ENCODE measurements at regions not wholly inside any gene's neighbourhood (a gene's known extent, or its start where the extent isn't known, plus 50 kb on each side); places are given as distances from the start of the nearest gene placed in this dataset.

DNA sequence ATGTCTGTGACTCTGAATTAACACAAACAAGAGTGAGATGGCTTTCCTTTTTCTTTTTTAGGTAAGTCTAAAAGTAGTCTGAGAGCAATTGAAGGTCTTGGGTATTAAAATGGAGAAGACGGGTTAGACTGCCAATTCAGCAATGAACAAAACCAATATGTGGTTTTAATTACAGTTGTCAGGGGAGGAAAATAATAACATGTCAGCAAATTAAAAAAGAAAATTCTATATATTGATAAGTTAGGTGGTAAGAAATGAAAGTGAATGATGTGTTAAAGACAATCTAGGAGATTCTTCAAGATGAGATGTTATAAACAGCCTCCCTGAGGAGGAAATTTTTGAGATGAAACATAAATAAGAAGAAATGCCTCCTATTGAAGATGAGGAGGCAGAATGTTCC lies 150.6 kb upstream of the HSF2 start:
- CTCF ChIA-PET: no interaction called here

DNA sequence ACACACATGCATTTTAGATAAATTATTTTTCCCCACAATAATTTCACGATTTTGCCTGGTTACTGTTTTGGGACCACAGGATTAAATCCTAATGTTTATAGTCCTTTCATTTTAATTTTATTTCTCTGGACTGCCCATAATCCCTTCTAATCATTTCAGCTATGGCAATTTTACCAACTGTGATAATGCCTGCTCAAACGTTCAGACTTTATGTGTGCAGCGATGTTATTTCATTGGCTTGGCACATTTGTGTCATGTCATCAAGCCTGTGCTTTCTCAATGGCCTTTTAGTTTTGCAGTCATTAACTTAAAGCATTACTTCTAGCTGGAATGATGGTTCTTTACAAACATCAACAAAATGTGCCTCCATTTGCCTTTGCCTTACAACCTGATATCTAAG lies 140.6 kb upstream of the HSF2 start:
- Histone ChIP-seq H3K9me3 (ENCODE audit: low read length) (no peaks in the 10 kb centered on the region), H2AFZ (ENCODE audit: low read length) (no peak overlapping the region), H3K9me2 (replicated peaks; ENCODE audit: low read length) (no peaks in the 10 kb centered on the region), H3K4me3 (ENCODE audit: low read length) (no peak overlapping the region), H3F3A (ENCODE audit: low read length, unreplicated experiment) (no peaks in the 10 kb centered on the region), H3K27me3 (ENCODE audit: low read length) (peaks cover 3% of the 10 kb centered on the region; the same call in 1 of the 2 replicates), H3K4me1 (ENCODE audit: insufficient read depth, low read length) (no peaks in the 10 kb centered on the region), H3K9ac (ENCODE audit: low read length) (no peak overlapping the region), H3K27ac (ENCODE audit: low read length) (no peak overlapping the region), H3K36me3 (ENCODE audit: low read depth, low read length) (no peaks in the 10 kb centered on the region), H3K4me2 (ENCODE audit: low read length) (no peak overlapping the region), H4K20me1 (ENCODE audit: low read length) (no peaks in the 10 kb centered on the region), H3K79me2 (ENCODE audit: low read length) (no peaks in the 10 kb centered on the region)
- no TSS peak for BruUV-seq (replicated peaks)
- no peak for TF ChIP-seq EZH2 (IDR thresholded peaks at IDR 0.05; ENCODE audit: low read length, unreplicated experiment)
- TF ChIP-seq, protein P1, sequence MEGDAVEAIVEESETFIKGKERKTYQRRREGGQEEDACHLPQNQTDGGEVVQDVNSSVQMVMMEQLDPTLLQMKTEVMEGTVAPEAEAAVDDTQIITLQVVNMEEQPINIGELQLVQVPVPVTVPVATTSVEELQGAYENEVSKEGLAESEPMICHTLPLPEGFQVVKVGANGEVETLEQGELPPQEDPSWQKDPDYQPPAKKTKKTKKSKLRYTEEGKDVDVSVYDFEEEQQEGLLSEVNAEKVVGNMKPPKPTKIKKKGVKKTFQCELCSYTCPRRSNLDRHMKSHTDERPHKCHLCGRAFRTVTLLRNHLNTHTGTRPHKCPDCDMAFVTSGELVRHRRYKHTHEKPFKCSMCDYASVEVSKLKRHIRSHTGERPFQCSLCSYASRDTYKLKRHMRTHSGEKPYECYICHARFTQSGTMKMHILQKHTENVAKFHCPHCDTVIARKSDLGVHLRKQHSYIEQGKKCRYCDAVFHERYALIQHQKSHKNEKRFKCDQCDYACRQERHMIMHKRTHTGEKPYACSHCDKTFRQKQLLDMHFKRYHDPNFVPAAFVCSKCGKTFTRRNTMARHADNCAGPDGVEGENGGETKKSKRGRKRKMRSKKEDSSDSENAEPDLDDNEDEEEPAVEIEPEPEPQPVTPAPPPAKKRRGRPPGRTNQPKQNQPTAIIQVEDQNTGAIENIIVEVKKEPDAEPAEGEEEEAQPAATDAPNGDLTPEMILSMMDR (conservative IDR thresholded peaks at IDR 0.05; ENCODE audit: low read depth, low read length): no peak
- no peak for TF ChIP-seq EZH2phosphoT487 (IDR thresholded peaks at IDR 0.05; ENCODE audit: borderline replicate concordance, low read length)
- ChIA-PET POLR2A (ENCODE audit: unreplicated experiment) (no interaction called here), CTCF (no interaction called here)
- no peak for ATAC-seq
- no peak for DNase-seq
- intact Hi-C loops (cut with micrococcal nuclease): no loop called here

More for the DNA sequence above, 150.6 kb upstream of the HSF2 start:
- intact Hi-C loops (cut with micrococcal nuclease): no loop called here
- no peaks in the 10 kb centered on the region for H3K79me2 ChIP-seq (ENCODE audit: low read length)
- POLR2A ChIA-PET (ENCODE audit: unreplicated experiment): no interaction called here
- H3K4me2 ChIP-seq (ENCODE audit: low read length): no peak overlapping the region
- no peaks in the 10 kb centered on the region for H4K20me1 ChIP-seq (ENCODE audit: low read length)
- no peak overlapping the region for H3K27ac ChIP-seq (ENCODE audit: low read length)
- H3K9me2 ChIP-seq (replicated peaks; ENCODE audit: low read length): no peaks in the 10 kb centered on the region
- H3K4me3 ChIP-seq (ENCODE audit: low read length): no peak overlapping the region
- TF ChIP-seq, protein P1 (conservative IDR thresholded peaks at IDR 0.05; ENCODE audit: low read depth, low read length): no peak
- H3K9me3 ChIP-seq (ENCODE audit: low read length): no peaks in the 10 kb centered on the region
- H3K4me1 ChIP-seq (ENCODE audit: insufficient read depth, low read length): no peaks in the 10 kb centered on the region
- ATAC-seq: no peak
- no peak overlapping the region for H2AFZ ChIP-seq (ENCODE audit: low read length)
- no TSS peak for BruUV-seq (replicated peaks)
- no peaks in the 10 kb centered on the region for H3K36me3 ChIP-seq (ENCODE audit: low read depth, low read length)
- no peak overlapping the region for H3K9ac ChIP-seq (ENCODE audit: low read length)
- no peaks in the 10 kb centered on the region for H3K27me3 ChIP-seq (ENCODE audit: low read length)
- H3F3A ChIP-seq (ENCODE audit: low read length, unreplicated experiment): no peaks in the 10 kb centered on the region
- DNase-seq: no peak

DNA sequence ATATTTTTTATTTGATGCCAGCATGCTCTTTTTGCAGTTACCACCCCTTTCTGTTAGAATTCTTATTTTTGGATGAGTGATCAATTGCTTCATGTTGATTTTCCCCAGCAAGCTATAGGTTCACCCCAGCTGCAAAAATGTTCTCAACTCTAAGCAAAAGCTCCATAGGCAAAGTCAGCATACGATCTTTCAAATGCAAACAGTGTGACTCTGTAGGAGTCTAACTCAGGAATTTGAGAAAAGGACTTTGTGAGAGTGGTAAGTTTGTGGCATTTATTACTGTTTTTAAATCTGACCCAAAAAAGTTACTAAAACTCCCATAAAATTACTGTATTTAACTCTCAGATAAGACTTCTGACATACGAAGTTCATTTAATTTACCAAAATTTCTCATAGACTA lies 134.9 kb upstream of the HSF2 start:
- DNase-seq: no peak
- H3K27ac ChIP-seq (ENCODE audit: low read length): no peak overlapping the region
- H3K27me3 ChIP-seq (ENCODE audit: low read length): peaks cover 2% of the 10 kb centered on the region; the same call in 1 of the 2 replicates
- no peak for TF ChIP-seq EZH2phosphoT487 (IDR thresholded peaks at IDR 0.05; ENCODE audit: borderline replicate concordance, low read length)
- TF ChIP-seq EZH2 (IDR thresholded peaks at IDR 0.05; ENCODE audit: low read length, unreplicated experiment): no peak
- TF ChIP-seq, protein P1 (conservative IDR thresholded peaks at IDR 0.05; ENCODE audit: low read depth, low read length): no peak
- H3K36me3 ChIP-seq (ENCODE audit: low read depth, low read length): no peaks in the 10 kb centered on the region
- H3K4me1 ChIP-seq (ENCODE audit: insufficient read depth, low read length): no peaks in the 10 kb centered on the region
- CTCF ChIA-PET: no interaction called here
- no peaks in the 10 kb centered on the region for H3K9me2 ChIP-seq (replicated peaks; ENCODE audit: low read length)
- no peaks in the 10 kb centered on the region for H3K79me2 ChIP-seq (ENCODE audit: low read length)
- H3K4me3 ChIP-seq (ENCODE audit: low read length): no peak overlapping the region
- ATAC-seq: no peak
- no peaks in the 10 kb centered on the region for H3K9me3 ChIP-seq (ENCODE audit: low read length)
- no peaks in the 10 kb centered on the region for H3F3A ChIP-seq (ENCODE audit: low read length, unreplicated experiment)
- no peaks in the 10 kb centered on the region for H4K20me1 ChIP-seq (ENCODE audit: low read length)
- no TSS peak for BruUV-seq (replicated peaks)
- H3K4me2 ChIP-seq (ENCODE audit: low read length): no peak overlapping the region
- POLR2A ChIA-PET (ENCODE audit: unreplicated experiment): no interaction called here
- intact Hi-C loops (cut with micrococcal nuclease): no loop called here
- H2AFZ ChIP-seq (ENCODE audit: low read length): no peak overlapping the region
- no peak overlapping the region for H3K9ac ChIP-seq (ENCODE audit: low read length)

All from PC-3 (cell line).